OCI-LY7 (cell line): ENCODE measurements at regions not wholly inside any gene's neighbourhood (a gene's known extent, or its start where the extent isn't known, plus 50 kb on each side); places are given as distances from the start of the nearest gene placed in this dataset.

Experiments
- EZH2phosphoT487 ChIP-seq: fragments of 200-600 bp; sonication (generic); IDR thresholded peaks from 2 replicates; pipeline ENCODE4 v1.6.1; 2018; ENCODE audit warnings: low read depth, borderline replicate concordance, mild to moderate bottlenecking, mixed run types, antibody characterized with exemption, low read length, moderate library complexity, mixed read lengths
- TF ChIP-seq, protein P1 (sequence below): fragments of 200-600 bp; sonication (generic); conservative IDR thresholded peaks from 2 replicates; pipeline ENCODE4 v1.5.1; 2014; ENCODE audit warnings: mild to moderate bottlenecking, antibody characterized with exemption, low read length, moderate library complexity, mixed read lengths

DNA sequence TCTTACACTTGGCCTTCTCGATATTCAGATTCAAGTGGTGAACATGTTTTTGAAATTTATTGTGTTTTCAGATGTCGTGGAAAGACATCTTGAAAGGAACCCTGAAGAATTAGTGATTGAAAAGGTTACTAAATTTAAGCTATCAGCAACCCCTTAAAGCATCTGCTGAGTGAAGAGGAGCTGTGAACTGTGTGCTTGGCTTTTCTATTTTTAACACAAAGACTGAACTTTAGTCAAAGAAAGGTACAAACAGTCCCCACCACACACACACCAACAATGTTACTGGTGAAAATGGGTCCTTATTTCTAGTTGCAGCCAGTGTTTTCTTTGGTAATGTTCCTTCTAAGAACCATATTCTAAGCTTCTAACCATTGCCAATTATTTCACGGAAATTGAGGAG lies 95.1 kb downstream of the CYRIA start:
- TF ChIP-seq, protein P1, sequence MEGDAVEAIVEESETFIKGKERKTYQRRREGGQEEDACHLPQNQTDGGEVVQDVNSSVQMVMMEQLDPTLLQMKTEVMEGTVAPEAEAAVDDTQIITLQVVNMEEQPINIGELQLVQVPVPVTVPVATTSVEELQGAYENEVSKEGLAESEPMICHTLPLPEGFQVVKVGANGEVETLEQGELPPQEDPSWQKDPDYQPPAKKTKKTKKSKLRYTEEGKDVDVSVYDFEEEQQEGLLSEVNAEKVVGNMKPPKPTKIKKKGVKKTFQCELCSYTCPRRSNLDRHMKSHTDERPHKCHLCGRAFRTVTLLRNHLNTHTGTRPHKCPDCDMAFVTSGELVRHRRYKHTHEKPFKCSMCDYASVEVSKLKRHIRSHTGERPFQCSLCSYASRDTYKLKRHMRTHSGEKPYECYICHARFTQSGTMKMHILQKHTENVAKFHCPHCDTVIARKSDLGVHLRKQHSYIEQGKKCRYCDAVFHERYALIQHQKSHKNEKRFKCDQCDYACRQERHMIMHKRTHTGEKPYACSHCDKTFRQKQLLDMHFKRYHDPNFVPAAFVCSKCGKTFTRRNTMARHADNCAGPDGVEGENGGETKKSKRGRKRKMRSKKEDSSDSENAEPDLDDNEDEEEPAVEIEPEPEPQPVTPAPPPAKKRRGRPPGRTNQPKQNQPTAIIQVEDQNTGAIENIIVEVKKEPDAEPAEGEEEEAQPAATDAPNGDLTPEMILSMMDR = no peak
- TF ChIP-seq EZH2phosphoT487 = no peak
